Heart right ventricle (tissue), 16 donors: ENCODE measurements at regions not wholly inside any gene's neighbourhood (a gene's known extent, or its start where the extent isn't known, plus 50 kb on each side); places are given as distances from the start of the nearest gene placed in this dataset.
A peak's percentile ranks its signal among the peaks of the same experiment; 100 is the strongest.

Experiments used
- ATAC-seq, 8 donors: fragments of 200-7000 bp; cut with Tn5 transposase; one replicate each; pipeline ENCODE4 v1.9.1; 2020; ENCODE audit warnings: mild to moderate bottlenecking in 8 of 8, moderate library complexity in 8 of 8, moderate number of reproducible peaks in 1 of 8
- DNase-seq, 2 donors: peaks; one replicate each; pipeline ENCODE4 v3.0.0-alpha.2; 2020
- H3K27ac ChIP-seq, 10 donors: fragments of 200-600 bp; sonication (generic) in 2 of 10; one replicate each; pipeline versions ENCODE4 v1.5.0 to v1.8.0; 2020 to 2022; ENCODE audit warnings: mild to moderate bottlenecking in 3 of 10
- H3K27me3 ChIP-seq, 7 donors: fragments of 200-600 bp; one replicate each; pipeline ENCODE4 v1.8.0; 2021 to 2022; ENCODE audit warnings: mild to moderate bottlenecking in 2 of 7
- H3K36me3 ChIP-seq, 9 donors: fragments of 200-600 bp; sonication (generic) in 1 of 9; one replicate each; pipeline versions ENCODE4 v1.5.0 to v1.8.0; 2020 to 2022; ENCODE audit warnings: mild to moderate bottlenecking in 2 of 9
- H3K4me1 ChIP-seq, 9 donors: fragments of 200-600 bp; sonication (generic) in 1 of 9; one replicate each; pipeline versions ENCODE4 v1.5.0 to v1.8.0; 2020 to 2022; ENCODE audit warnings: mild to moderate bottlenecking in 4 of 9
- H3K4me3 ChIP-seq, 10 donors: fragments of 200-600 bp; sonication (generic) in 2 of 10; one replicate each; pipeline versions ENCODE4 v1.5.0 to v1.8.0; 2020 to 2022; ENCODE audit warnings: mild to moderate bottlenecking in 7 of 10, moderate library complexity in 2 of 10
- H3K9me3 ChIP-seq, 11 donors: fragments of 200-600 bp in 10 of 11; sonication (generic) in 2 of 11; one replicate each; pipeline versions ENCODE4 v1.5.0 to v1.8.0; 2013 to 2022; ENCODE audit warnings: mild to moderate bottlenecking in 2 of 11, control low read depth in 1 of 11, moderate library complexity in 1 of 11
- CTCF ChIP-seq, 9 donors: fragments of 200-600 bp; sonication (generic) in 2 of 9; IDR thresholded peaks; one replicate each; pipeline versions ENCODE4 v1.5.0 to v1.8.0; 2021 to 2022; ENCODE audit warnings: antibody characterized with exemption in 9 of 9, mild to moderate bottlenecking in 5 of 9, moderate library complexity in 1 of 9
- WGBS, 2 donors: extraction: QIAGEN DNeasy Blood & Tissue Kit; methylation state at CpG; one replicate each; pipeline ENCODE4 v1.1.7; 2013; ENCODE audit warnings: inconsistent platforms in 1 of 2; 5-methylcytosine and 5-hydroxymethylcytosine counted together
- intact Hi-C, 10 donors: fragments of 100-400 bp; cut with DNase I; formaldehyde crosslinking; loops; one replicate each; pipeline versions ENCODE4 v1.11.1 to v1.14.2; 2022
- donor health status: Arrhythmogenic right ventricular cardiomyopathy.
- donor health status: ischemic (EF 13 %, LVEDD 7.1; RV severe dilation, severe dysfunction).
- donor health status: healthy with polysubstance abuse.
- donor health status: DM: no; HTN: yes; CAD: no.
- donor health status: DM: no; HTN: no; CAD: no.
- donor health status: ischemic (EF 25% LVEDD 6.9; RV normal size, moderate dysfunction).
- donor health status: ischemic (EF 25% LVEDD 5.7; RV mildly dilated, moderate dysfunction).
- donor health status: healthy.
- donor health status: DM: yes; HTN: yes; CAD: no.
- donor health status: Ischemic cardiomyopathy.
- donor health status: ischemic (EF 35%, LVEDD 5.7; RV mildly dilated, moderate dysfunction).
- donor health status: nonischemic (EF 11% LVEDD 7.7; RV severe dilation, severe dysfunction).
- donor health status: DM: yes; HTN: yes; CAD: no.
- donor health status: PGD.
- donor health status: ischemic (EF 29% LVEDD 5.4; RV normal size, mild dysfunction).
- donor health status: nonischemic (EF 23%, LVEDD 6.1; RV moderate dilation, normal function).

GRCh38 chr18:78670778-78671391 lies 308.7 kb upstream of the SALL3 start:
- DNase-seq: no peak
- no peaks in the 10 kb centered on the region for H3K4me1 ChIP-seq
- no peaks in the 10 kb centered on the region for H3K36me3 ChIP-seq
- 60 to 68% methylated on average over 14 of the region's 14 CpGs for WGBS, 2 donors
- H3K27ac ChIP-seq: no peak overlapping the region
- H3K9me3 ChIP-seq: no peaks in the 10 kb centered on the region
- no peak for TF ChIP-seq CTCF (IDR thresholded peaks at IDR 0.05)
- intact Hi-C loops: no loop called here
- ATAC-seq: no peak
- H3K4me3 ChIP-seq: no peak overlapping the region
- H3K27me3 ChIP-seq: peaks cover 0 to 9% (median 0%) of the 10 kb centered on the region in 7 donors

GRCh38 chr18:78671551-78671950 lies 308.1 kb upstream of the SALL3 start:
- intact Hi-C loops: no loop called here
- peaks cover 0 to 9% (median 0%) of the 10 kb centered on the region in 7 donors for H3K27me3 ChIP-seq
- no peaks in the 10 kb centered on the region for H3K4me1 ChIP-seq
- DNase-seq (no peak), ATAC-seq (no peak)
- no peaks in the 10 kb centered on the region for H3K9me3 ChIP-seq
- WGBS, 2 donors: 83 to 86% methylated on average over 15 of the region's 15 CpGs
- H3K27ac ChIP-seq: no peak overlapping the region
- H3K36me3 ChIP-seq: no peaks in the 10 kb centered on the region
- no peak for TF ChIP-seq CTCF (IDR thresholded peaks at IDR 0.05)
- H3K4me3 ChIP-seq: no peak overlapping the region

- Histone ChIP-seq H3K9me3 (no peaks in the 10 kb centered on the region), H3K27ac (no peak overlapping the region), H3K4me1 (no peaks in the 10 kb centered on the region), H3K4me3 (no peak overlapping the region), H3K27me3 (peaks cover 0 to 9% (median 0%) of the 10 kb centered on the region in 7 donors), H3K36me3 (no peaks in the 10 kb centered on the region)
- TF ChIP-seq CTCF (IDR thresholded peaks at IDR 0.05): no peak
- WGBS, 2 donors: 75 to 79% methylated on average over 21 of the region's 21 CpGs
- intact Hi-C loops: no loop called here
- ATAC-seq: no peak
- DNase-seq: no peak
These were observed 306.7 kb upstream of the SALL3 start for GRCh38 chr18:78672862-78673446.

GRCh38 chr18:78673516-78674321 lies 305.9 kb upstream of the SALL3 start:
- ATAC-seq: peak in 1 of 8 donors; percentile 12
- Histone ChIP-seq H3K36me3 (no peaks in the 10 kb centered on the region), H3K27me3 (peaks cover 0 to 6% (median 0%) of the 10 kb centered on the region in 7 donors), H3K27ac (no peak overlapping the region), H3K9me3 (no peaks in the 10 kb centered on the region), H3K4me3 (no peak overlapping the region), H3K4me1 (no peaks in the 10 kb centered on the region)
- no peak for DNase-seq
- 79 to 82% methylated on average over 19 of the region's 19 CpGs for WGBS, 2 donors
- no peak for TF ChIP-seq CTCF (IDR thresholded peaks at IDR 0.05)
- intact Hi-C loops: no loop called here
